MM.1S (cell line): ENCODE measurements at regions not wholly inside any gene's neighbourhood (a gene's known extent, or its start where the extent isn't known, plus 50 kb on each side); places are given as distances from the start of the nearest gene placed in this dataset.
"Not testable (repeated sequence)": the region's sequence is repeated elsewhere in the genome, so short reads cannot be mapped to it uniquely, and the experiment has no call there.

ENCODE experiments used
- DNase-seq: peaks from one replicate; pipeline ENCODE4 v3.0.0-alpha.2; 2015
- H2AFZ ChIP-seq: fragments of 300-600 bp; sonication (generic); 2 replicates; pipeline ENCODE4 v1.6.0; 2016; ENCODE audit warnings: antibody characterized with exemption, low read length
- H3F3A ChIP-seq: fragments of 300-600 bp; sonication (generic); 2 replicates; pipeline ENCODE4 v1.6.1; 2016; ENCODE audit warnings: mild to moderate bottlenecking, antibody characterized with exemption, low read length, moderate library complexity, mixed read lengths; ENCODE audit not compliant: insufficient read depth
- H3K27ac ChIP-seq: fragments of 300-600 bp; sonication (generic); 2 replicates; pipeline ENCODE4 v1.5.1; 2016; ENCODE audit warnings: mild to moderate bottlenecking, low read length
- H3K27me3 ChIP-seq: fragments of 300-600 bp; sonication (generic); replicated peaks from 2 replicates; pipeline ENCODE4 v1.6.0; 2016; ENCODE audit warnings: low read length; ENCODE audit not compliant: insufficient read depth
- H3K36me3 ChIP-seq: fragments of 300-600 bp; sonication (generic); replicated peaks from 2 replicates; pipeline ENCODE4 v1.6.1; 2016; ENCODE audit warnings: mild to moderate bottlenecking, low read length, mixed read lengths; ENCODE audit not compliant: insufficient read depth
- H3K4me1 ChIP-seq: fragments of 300-600 bp; sonication (generic); 2 replicates; pipeline ENCODE4 v1.6.1; 2016; ENCODE audit warnings: low read length, mixed read lengths
- H3K4me2 ChIP-seq: fragments of 300-600 bp; sonication (generic); 2 replicates; pipeline ENCODE4 v1.6.0; 2016; ENCODE audit warnings: low read depth, low read length
- H3K4me3 ChIP-seq: fragments of 300-600 bp; sonication (generic); 2 replicates; pipeline ENCODE4 v1.5.1; 2016; ENCODE audit warnings: low read length, mixed read lengths
- H3K79me2 ChIP-seq: fragments of 300-600 bp; sonication (generic); 2 replicates; pipeline ENCODE4 v1.6.1; 2016; ENCODE audit warnings: mixed run types, low read length, mixed read lengths
- H3K9ac ChIP-seq: fragments of 300-600 bp; sonication (generic); 2 replicates; pipeline ENCODE4 v1.6.1; 2016; ENCODE audit warnings: low read length, mixed read lengths
- H3K9me2 ChIP-seq: fragments of 300-600 bp; sonication (generic); replicated peaks from 2 replicates; pipeline ENCODE4 v1.6.1; 2016; ENCODE audit warnings: mild to moderate bottlenecking, low read length, mixed read lengths; ENCODE audit not compliant: insufficient read depth
- H3K9me3 ChIP-seq: fragments of 300-600 bp; sonication (generic); replicated peaks from 2 replicates; pipeline ENCODE4 v1.6.1; 2016; ENCODE audit warnings: mild to moderate bottlenecking, low read length, mixed read lengths; ENCODE audit not compliant: insufficient read depth
- H4K20me1 ChIP-seq: fragments of 300-600 bp; sonication (generic); 2 replicates; pipeline ENCODE4 v1.6.1; 2016; ENCODE audit warnings: mild to moderate bottlenecking, low read length, moderate library complexity, mixed read lengths; ENCODE audit not compliant: insufficient read depth
- EZH2 ChIP-seq: fragments of 300-600 bp; sonication (generic); optimal IDR thresholded peaks from 2 replicates; pipeline ENCODE3; 2017; ENCODE audit warnings: low read depth, mild to moderate bottlenecking, antibody characterized with exemption, low read length, mixed read lengths
- EZH2phosphoT487 ChIP-seq: fragments of 300-600 bp; sonication (generic); IDR thresholded peaks from 2 replicates; pipeline ENCODE4 v1.6.1; 2018; ENCODE audit warnings: antibody characterized with exemption, low read length
- TF ChIP-seq, protein P1 (sequence below): fragments of 300-600 bp; sonication (generic); IDR thresholded peaks from 2 replicates; pipeline ENCODE4 v1.5.1; 2016; ENCODE audit warnings: antibody characterized with exemption, low read length, mixed read lengths

DNA sequence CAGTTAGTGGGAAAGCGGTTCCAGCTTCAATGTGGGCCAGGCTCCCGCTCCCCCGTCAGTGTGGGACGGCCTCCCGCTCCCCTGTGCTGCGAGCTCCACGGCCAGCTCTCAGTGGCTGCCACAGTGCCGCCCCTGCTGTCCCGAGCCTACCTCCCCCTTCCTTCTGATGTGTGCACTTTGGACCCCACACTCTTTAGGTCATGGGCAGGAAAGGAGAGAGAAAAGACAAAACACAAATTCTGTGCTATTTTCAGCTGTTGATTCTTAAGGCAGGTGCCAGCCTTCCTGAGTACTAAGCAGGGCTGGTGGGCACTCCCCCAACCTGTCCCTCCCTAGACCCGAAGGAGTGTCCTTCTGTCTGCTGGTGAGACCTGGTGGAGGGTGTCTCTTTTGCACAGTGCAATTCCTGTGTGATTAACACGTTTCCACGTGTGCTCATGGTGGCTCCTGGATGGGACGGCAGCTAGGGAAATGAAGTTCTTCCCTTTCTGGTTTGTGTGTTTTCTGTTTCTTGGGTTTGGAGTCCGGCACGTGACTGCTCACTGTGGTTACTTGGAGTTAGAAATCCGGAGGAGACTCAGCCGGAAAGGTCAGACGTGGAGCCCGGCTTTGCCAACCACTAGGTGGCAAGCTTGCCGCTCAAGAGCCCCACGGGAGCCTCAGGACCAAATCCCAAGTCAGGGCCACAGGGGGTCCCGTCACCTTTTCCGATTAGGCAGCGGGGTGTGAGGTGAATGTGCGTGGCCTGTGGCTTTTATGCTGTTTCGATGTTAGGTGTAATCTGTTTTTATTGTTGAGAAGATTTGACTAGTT, 130.3 kb downstream of the LAT start:
- H3K9me2 ChIP-seq, H3K4me3 ChIP-seq, H3K27ac ChIP-seq, H3K9ac ChIP-seq, H3F3A ChIP-seq, H3K9me3 ChIP-seq, H3K27me3 ChIP-seq, H3K36me3 ChIP-seq, DNase-seq, H4K20me1 ChIP-seq, H3K79me2 ChIP-seq, H3K4me1 ChIP-seq: not testable (repeated sequence)
- peak overlapping the region; percentile 26; the same call in 1 of the 2 replicates for H3K4me2 ChIP-seq
- TF ChIP-seq, protein P1, sequence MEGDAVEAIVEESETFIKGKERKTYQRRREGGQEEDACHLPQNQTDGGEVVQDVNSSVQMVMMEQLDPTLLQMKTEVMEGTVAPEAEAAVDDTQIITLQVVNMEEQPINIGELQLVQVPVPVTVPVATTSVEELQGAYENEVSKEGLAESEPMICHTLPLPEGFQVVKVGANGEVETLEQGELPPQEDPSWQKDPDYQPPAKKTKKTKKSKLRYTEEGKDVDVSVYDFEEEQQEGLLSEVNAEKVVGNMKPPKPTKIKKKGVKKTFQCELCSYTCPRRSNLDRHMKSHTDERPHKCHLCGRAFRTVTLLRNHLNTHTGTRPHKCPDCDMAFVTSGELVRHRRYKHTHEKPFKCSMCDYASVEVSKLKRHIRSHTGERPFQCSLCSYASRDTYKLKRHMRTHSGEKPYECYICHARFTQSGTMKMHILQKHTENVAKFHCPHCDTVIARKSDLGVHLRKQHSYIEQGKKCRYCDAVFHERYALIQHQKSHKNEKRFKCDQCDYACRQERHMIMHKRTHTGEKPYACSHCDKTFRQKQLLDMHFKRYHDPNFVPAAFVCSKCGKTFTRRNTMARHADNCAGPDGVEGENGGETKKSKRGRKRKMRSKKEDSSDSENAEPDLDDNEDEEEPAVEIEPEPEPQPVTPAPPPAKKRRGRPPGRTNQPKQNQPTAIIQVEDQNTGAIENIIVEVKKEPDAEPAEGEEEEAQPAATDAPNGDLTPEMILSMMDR, result peak; percentile 58
- peak overlapping the region; percentile 81 for H2AFZ ChIP-seq

DNA sequence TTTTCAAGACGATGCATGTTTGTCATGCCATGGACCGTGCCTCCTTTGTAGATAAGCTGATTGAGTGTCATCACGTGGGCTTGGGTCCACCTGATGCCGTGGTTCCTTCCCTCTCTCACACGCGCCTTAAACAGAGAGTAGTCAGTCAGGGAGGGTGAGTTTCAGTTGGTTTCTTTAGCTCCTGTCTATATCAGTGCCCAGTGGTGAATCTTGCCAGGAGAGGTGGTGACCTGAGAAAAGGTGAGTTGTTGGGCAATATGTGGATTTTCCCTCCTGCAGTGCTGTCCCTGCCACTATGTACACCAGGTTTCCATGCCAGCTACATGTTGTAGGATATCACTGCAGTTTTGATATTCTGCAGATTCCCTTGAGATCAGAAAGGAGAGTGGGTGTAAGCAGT, 129.7 kb downstream of the LAT start:
- H3K4me2 ChIP-seq, result no peak overlapping the region
- H3K27ac ChIP-seq, result no peak overlapping the region
- H3K4me3 ChIP-seq, result no peak overlapping the region

DNA sequence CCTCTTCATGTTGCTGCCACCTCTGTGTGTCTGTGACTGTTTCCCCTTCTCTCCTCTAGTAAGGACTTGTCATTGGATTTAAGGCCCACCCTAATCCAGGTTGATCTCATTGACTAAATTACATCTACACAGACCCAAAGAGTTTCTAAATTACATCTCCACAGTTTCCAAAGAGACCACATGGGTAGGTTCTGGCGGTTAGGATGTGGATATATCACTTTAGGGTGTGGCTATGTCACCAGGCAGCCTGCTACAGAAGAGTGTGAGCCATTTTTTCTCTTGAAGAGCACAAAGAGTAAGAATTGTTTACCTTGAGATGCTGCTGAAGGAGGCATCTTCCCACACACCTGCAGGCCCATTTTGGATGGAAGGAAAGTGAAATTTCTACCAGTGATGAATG, 128.6 kb downstream of the LAT start:
- H3K9me2 ChIP-seq, H4K20me1 ChIP-seq, H3K27ac ChIP-seq, H2AFZ ChIP-seq, H3K9ac ChIP-seq, DNase-seq, H3K4me2 ChIP-seq, H3K79me2 ChIP-seq, H3K4me1 ChIP-seq, H3F3A ChIP-seq, H3K4me3 ChIP-seq, H3K36me3 ChIP-seq, H3K9me3 ChIP-seq, H3K27me3 ChIP-seq: not testable (repeated sequence)

More for the DNA sequence above, 129.7 kb downstream of the LAT start:
- Histone ChIP-seq H3K4me1 (0 out of 2 replicates have a peak, but pooled peaks cover 6% of the 10 kb centered on the region), H3K9me3 (no peaks in the 10 kb centered on the region), H3K9ac (no peak overlapping the region), H2AFZ (no peak overlapping the region), H3K27me3 (no peaks in the 10 kb centered on the region), H4K20me1 (no peaks in the 10 kb centered on the region), H3F3A (no peaks in the 10 kb centered on the region), H3K79me2 (no peaks in the 10 kb centered on the region), H3K9me2 (no peaks in the 10 kb centered on the region), H3K36me3 (no peaks in the 10 kb centered on the region)
- TF ChIP-seq EZH2phosphoT487, result no peak
- no peak for TF ChIP-seq EZH2
- TF ChIP-seq, protein P1, result no peak
- no peak for DNase-seq

DNA sequence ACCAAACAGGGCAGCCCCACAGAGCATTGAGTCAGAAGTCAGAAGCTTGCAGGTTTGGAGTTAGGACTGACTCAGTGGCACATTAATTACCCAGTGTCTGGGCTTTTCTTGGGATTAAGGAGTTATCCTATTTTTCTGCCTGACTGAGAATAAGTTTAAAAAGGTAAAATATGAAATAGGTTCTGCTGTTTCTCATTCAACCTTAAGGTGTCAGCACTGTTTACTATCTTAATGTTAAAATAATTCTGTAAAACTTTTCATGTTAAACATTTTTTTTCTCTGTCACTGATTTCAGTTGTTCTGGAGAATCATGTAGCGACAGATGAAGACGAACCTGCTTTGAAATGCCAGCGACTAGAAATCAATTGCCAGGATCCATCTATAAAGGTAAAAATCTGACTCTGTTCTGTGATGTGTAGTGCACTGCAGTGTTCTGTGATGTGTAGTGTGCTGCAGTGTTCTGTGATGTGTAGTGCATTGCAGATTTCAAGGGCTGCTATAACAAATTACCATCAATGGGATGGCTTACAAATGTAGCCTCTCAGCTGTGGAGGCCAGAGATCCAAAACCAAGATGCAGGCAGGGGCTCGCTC, 128.0 kb downstream of the LAT start:
- Histone ChIP-seq H3K9me3 (no peaks in the 10 kb centered on the region), H3K36me3 (no peaks in the 10 kb centered on the region), H3K27ac (no peak overlapping the region), H4K20me1 (no peaks in the 10 kb centered on the region), H3K4me3 (no peak overlapping the region), H3K27me3 (no peaks in the 10 kb centered on the region), H3K4me2 (no peak overlapping the region), H3F3A (no peaks in the 10 kb centered on the region), H3K9me2 (no peaks in the 10 kb centered on the region), H3K79me2 (no peaks in the 10 kb centered on the region), H2AFZ (no peak overlapping the region), H3K9ac (no peak overlapping the region), H3K4me1 (0 out of 2 replicates have a peak, but pooled peaks cover 6% of the 10 kb centered on the region)
- no peak for DNase-seq
- TF ChIP-seq, protein P1, result no peak
- TF ChIP-seq EZH2, result no peak
- TF ChIP-seq EZH2phosphoT487, result no peak

DNA sequence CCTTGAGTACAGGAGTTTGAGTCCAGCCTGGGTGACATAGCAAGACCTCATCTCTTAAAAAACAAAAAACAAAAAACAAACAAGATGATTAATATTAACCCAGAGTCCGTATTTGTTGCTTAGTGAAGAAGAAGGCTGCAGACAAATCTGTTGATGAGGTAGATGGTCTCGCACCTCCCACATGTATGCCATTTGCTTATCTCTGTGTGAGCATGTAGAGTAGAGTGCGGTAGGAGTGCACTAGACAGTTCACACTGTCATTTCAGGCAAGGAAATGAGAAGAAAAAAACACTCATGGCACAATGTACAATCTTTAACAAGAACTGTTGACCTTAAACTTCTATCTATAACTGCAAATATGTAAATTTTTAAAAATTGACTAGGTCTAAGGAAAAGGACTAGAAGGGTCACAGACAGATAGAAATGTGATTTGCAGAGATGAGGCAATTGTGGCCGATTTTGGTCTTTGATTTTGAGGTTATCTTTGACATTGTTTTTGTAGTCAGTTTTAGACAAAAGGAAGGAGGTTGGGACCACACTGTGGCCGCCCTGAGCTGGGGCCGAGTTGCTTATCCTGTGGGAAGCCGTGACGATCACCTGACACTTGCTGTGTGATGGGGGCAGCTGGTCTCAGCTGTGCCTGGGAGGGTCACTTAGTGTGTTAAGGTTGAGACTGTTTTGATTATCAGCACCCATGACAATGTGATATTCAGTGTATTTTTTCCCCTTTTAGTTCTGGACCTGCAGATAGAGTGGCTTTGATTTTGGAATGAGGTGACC, 127.2 kb downstream of the LAT start:
- not testable (repeated sequence) for H3K4me1 ChIP-seq, H3K4me3 ChIP-seq, H3K9ac ChIP-seq, H3K9me3 ChIP-seq, H3K27me3 ChIP-seq, H3K27ac ChIP-seq, H3K4me2 ChIP-seq, H3F3A ChIP-seq, H3K9me2 ChIP-seq, H4K20me1 ChIP-seq, H3K79me2 ChIP-seq, DNase-seq, H3K36me3 ChIP-seq, H2AFZ ChIP-seq
